Fibroblast of villous mesenchyme (primary cell): ENCODE measurements at regions not wholly inside any gene's neighbourhood (a gene's known extent, or its start where the extent isn't known, plus 50 kb on each side); places are given as distances from the start of the nearest gene placed in this dataset.
A peak's percentile ranks its signal among the peaks of the same experiment; 100 is the strongest.

ENCODE experiments used
- DNase-seq: peaks from one replicate; pipeline ENCODE4 v3.0.0-alpha.2; 2010; ENCODE audit warnings: low read depth
- H3K4me3 ChIP-seq: 2 replicates; pipeline ENCODE4 v1.5.1; 2011; ENCODE audit warnings: low read depth, mild to moderate bottlenecking, low read length
- CTCF ChIP-seq: IDR thresholded peaks from 2 replicates; pipeline ENCODE4 v1.5.1; 2012; ENCODE audit warnings: low read depth, mild to moderate bottlenecking, low read length; ENCODE audit not compliant: insufficient read depth

- no peak for TF ChIP-seq CTCF
- DNase-seq, result no peak
- no peak overlapping the region for H3K4me3 ChIP-seq
These were observed 74.1 kb upstream of the NAA20 start for GRCh38 chr20:19943061-19943521.

- TF ChIP-seq CTCF, result no peak
- DNase-seq, result peak; percentile 23
- no peak overlapping the region for H3K4me3 ChIP-seq
These were observed 72.2 kb upstream of the NAA20 start for GRCh38 chr20:19944772-19945459.

GRCh38 chr20:19945732-19946670 is 71.2 kb upstream of the NAA20 start:
- H3K4me3 ChIP-seq, result no peak overlapping the region
- TF ChIP-seq CTCF, result no peak
- DNase-seq, result no peak

- DNase-seq, result peak; percentile 88
- no peak overlapping the region for H3K4me3 ChIP-seq
- TF ChIP-seq CTCF, result no peak
These were observed 69.4 kb upstream of the NAA20 start for GRCh38 chr20:19947611-19948264.

- H3K4me3 ChIP-seq, result no peak overlapping the region
- no peak for DNase-seq
- no peak for TF ChIP-seq CTCF
These were observed 67.8 kb upstream of the NAA20 start for GRCh38 chr20:19949195-19949867.

GRCh38 chr20:19950042-19950441 is 67.1 kb upstream of the NAA20 start:
- DNase-seq, result no peak
- no peak for TF ChIP-seq CTCF
- H3K4me3 ChIP-seq, result no peak overlapping the region
